Fibroblast of pulmonary artery (primary cell): ENCODE measurements at regions not wholly inside any gene's neighbourhood (a gene's known extent, or its start where the extent isn't known, plus 50 kb on each side); places are given as distances from the start of the nearest gene placed in this dataset.

Experiments used
- DNase-seq: peaks from one replicate; pipeline ENCODE4 v3.0.0-alpha.2; 2010; ENCODE audit warnings: low read depth
- H3K4me3 ChIP-seq: replicated peaks from 2 replicates; pipeline ENCODE4 v1.5.1; 2011; ENCODE audit warnings: low read depth, mild to moderate bottlenecking, control low read depth, low read length, moderate library complexity
- TF ChIP-seq, protein P1 (sequence below): IDR thresholded peaks from 2 replicates; pipeline ENCODE4 v1.5.1; 2011; ENCODE audit warnings: mild to moderate bottlenecking, control low read depth, low read length, inconsistent platforms; ENCODE audit errors: missing control alignments

DNA sequence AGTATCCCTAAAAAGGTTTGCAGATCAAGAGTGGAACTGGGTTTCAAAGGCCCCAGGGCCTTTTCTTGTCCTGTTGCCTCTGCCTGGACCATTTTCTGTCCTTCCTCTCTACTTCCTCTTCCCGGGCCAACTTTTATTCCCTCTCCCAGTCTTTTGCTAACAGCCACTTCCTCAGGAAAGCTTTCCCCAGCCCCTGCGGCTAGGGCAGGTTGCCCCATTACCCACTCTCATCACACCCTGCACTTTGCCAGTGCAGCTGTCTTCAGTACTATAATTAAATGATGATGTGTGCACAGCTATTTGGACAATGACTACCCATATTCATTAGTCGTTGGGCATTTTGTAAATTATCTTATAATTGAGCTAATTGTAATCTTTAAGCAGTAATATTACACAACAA, 150.5 kb upstream of the THBS1 start:
- TF ChIP-seq, protein P1, sequence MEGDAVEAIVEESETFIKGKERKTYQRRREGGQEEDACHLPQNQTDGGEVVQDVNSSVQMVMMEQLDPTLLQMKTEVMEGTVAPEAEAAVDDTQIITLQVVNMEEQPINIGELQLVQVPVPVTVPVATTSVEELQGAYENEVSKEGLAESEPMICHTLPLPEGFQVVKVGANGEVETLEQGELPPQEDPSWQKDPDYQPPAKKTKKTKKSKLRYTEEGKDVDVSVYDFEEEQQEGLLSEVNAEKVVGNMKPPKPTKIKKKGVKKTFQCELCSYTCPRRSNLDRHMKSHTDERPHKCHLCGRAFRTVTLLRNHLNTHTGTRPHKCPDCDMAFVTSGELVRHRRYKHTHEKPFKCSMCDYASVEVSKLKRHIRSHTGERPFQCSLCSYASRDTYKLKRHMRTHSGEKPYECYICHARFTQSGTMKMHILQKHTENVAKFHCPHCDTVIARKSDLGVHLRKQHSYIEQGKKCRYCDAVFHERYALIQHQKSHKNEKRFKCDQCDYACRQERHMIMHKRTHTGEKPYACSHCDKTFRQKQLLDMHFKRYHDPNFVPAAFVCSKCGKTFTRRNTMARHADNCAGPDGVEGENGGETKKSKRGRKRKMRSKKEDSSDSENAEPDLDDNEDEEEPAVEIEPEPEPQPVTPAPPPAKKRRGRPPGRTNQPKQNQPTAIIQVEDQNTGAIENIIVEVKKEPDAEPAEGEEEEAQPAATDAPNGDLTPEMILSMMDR: no peak
- DNase-seq: no peak
- no peak overlapping the region for H3K4me3 ChIP-seq

DNA sequence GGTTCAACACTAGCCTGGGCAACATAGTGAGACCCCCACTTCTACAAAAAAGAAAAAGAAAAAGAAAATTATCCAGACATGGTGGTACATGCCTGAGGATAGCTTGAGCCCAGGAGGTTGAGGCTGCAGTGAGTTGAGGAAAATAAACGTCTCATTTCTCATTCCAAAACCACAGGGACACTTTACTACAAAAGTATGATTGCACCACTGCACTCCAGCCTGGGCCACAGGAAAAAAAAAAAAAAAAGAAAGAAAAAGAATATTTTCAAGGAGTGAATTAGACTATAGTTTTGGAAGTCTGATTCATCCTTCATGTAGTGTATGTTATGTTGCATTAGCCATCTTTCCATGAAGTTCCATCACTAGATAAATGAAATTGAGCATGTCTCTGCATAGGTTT, 149.5 kb upstream of the THBS1 start:
- DNase-seq: no peak
- H3K4me3 ChIP-seq: no peak overlapping the region
- TF ChIP-seq, protein P1: no peak

DNA sequence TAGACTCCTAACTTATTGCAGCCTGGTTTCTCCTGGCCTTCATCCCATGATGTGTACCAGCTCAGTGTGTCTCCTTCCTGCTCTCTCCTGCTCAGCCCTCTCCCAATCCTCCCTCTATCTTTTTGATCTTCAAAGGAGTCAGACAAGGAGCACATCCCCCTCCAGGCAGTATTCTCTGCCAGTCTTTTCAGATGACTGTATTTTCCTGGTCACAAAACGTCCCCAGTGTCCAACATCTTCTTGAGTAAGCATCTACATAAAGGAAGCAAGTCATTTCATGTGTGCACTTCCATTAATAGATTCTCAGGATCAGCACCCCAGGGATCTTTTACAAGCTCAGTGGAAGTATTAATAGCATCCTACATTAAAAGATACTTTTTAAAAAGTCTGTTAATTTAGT, 148.9 kb upstream of the THBS1 start:
- TF ChIP-seq, protein P1: no peak
- H3K4me3 ChIP-seq: no peak overlapping the region
- no peak for DNase-seq

DNA sequence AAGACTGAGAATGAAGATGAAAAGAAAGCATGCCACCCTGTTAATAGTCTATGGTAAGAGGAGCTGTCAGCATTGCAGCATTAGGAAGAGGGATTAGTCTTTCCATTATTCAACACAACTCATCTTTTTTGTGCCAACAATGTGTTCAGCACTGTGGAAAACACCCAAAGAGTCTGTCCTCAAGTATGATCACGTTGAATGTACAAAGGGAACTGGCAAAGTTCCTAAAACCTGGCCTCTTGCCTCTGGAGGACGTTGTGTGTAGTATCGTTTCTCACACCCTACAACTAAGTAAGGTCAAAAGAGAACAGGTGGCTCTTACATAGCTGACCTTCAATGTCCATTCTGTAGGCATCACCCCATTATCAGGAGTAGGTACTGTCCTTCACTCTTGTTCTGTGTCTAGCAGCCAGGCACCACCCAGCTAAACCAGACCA, 147.9 kb upstream of the THBS1 start:
- no peak overlapping the region for H3K4me3 ChIP-seq
- no peak for DNase-seq
- TF ChIP-seq, protein P1: no peak

DNA sequence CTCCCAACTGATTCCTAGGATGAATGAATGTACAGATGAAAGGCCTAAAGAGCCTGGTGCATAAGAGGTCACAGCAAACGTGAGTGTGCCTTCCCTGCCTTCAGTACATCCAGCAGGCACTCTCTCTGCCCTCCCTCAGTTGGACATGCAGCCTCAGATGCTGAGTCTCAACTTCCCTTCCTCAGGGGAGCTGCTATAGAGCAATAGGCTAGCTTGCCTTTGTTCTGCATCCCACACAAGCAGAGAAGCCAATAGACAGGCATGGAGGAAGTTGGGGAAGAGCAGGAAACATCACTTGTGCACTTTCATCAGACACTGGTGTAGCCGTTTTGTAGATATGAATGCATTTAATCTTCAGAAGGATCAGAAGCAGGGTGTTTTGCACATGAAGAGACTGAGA, 147.5 kb upstream of the THBS1 start:
- DNase-seq: no peak
- TF ChIP-seq, protein P1: no peak
- no peak overlapping the region for H3K4me3 ChIP-seq

DNA sequence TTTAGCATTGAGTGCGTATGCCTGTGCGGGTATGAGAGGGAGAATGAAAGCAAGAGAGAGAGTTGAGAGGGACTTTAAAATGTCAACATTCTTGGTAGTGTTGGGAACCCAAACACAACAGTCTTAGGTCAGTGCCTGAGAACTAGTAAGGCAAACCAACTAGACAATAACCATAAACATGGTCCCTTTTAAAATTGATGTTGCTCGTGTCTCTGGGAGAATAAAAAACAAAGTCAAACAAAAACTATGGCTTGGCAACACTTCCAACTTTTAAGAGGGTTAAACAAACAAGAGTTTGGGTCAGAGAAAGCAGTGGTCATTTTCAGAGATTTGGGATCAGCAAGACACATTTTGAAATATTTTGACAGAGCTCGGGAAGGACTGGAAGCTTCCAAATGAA, 146.7 kb upstream of the THBS1 start:
- TF ChIP-seq, protein P1: no peak
- DNase-seq: no peak
- H3K4me3 ChIP-seq: no peak overlapping the region

DNA sequence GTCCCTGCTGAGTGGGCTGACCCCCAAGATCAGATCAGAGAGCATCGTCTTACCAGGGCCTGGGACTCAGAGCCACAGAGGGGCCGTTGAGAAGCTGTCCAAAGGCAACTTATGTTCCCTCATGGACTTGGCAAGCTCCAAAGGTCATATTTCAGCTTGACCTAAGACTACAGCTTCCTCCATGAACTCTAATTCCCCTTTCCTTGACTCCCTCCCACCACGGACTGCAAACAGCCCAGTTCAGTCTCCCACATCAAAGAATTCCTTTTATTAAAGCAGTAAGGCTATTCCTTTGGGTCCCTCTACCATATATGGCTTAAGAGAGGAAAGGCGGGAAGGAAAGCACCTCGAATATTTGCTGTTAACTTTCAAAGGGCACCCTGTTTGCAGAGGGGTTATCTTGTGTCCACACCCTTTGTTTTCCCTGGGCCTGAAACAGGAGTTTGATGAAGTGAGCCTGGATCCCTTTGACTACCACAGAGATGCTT, 146.1 kb upstream of the THBS1 start:
- DNase-seq: no peak
- TF ChIP-seq, protein P1: no peak
- H3K4me3 ChIP-seq: no peak overlapping the region
